ENCODE measurements at regions not wholly inside any gene's neighbourhood (a gene's known extent, or its start where the extent isn't known, plus 50 kb on each side); places are given as distances from the start of the nearest gene placed in this dataset.

DNA sequence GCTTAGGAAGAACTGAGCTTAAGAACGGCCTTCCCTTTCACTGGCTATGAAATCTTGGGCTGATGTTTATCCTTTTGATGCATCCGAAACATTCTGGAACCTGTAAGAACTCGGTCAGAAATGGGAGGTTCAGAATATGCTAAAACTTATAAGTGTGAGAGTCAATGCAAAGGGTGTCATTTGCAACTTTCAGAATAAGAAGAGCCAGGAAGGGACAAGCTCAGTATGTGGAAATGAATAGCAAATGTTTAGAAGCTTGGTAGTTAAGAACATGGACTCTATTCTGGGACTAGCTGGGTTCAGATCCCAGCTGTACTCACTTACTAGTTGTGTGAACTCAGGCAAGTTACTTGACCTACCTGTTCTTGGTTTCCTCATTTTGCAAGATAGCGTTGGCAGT lies 234.1 kb downstream of the OMA1 start:
- DNase-seq, result no peak
- ATAC-seq (replicated peaks), result no peak
- Mint-ChIP-seq H3K9me3 (no peaks in the 10 kb centered on the region), H3K4me3 (no peak overlapping the region), H3K27ac (no peak overlapping the region), H3K36me3 (peaks cover 0 to 4% of the 10 kb centered on the region in 2 donors), H3K27me3 (no peaks in the 10 kb centered on the region), H3K4me1 (no peaks in the 10 kb centered on the region)

DNA sequence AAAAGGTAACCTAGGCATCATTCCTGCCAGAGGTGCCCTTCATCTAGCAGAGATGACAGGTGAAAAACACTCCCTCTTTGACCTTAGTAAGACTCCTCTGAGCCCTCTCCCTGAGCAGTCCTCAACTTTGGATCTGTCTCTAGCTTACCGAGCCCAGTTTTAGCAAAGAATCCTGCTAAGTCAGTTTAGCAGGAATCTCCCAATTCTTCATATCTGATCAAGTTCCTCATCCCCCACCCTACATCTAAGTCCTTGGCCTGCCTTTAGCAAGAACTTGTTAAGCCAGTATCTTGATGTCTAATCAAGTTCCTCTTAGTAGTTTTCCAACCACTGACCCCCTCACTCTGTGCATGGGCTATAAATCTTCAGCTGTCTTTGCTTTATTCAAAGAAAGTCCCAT lies 235.6 kb downstream of the OMA1 start:
- no peak for ATAC-seq (replicated peaks)
- H3K27ac Mint-ChIP-seq, result no peak overlapping the region
- H3K36me3 Mint-ChIP-seq, result peaks cover 0 to 4% of the 10 kb centered on the region in 2 donors
- no peaks in the 10 kb centered on the region for H3K4me1 Mint-ChIP-seq
- H3K4me3 Mint-ChIP-seq, result no peak overlapping the region
- H3K9me3 Mint-ChIP-seq, result no peaks in the 10 kb centered on the region
- no peak for DNase-seq
- H3K27me3 Mint-ChIP-seq, result no peaks in the 10 kb centered on the region

DNA sequence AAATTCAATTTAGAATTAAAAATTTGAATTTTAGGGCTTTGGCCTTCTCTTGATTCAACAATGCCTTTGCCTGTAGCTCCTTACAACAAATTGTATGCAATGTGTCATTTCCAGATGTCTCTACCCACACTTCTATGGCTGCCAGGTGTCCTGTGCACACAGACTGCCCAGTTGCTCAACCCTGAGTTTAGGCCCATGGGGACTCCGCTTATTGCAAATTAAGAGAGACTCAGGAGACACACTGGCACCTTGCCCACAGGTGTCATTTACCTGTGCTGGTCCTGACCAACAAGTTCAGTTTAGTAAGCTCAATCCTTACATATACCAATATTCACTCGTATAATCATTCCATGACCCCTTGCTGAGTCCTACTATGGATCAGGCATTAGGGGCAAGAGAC lies 236.1 kb downstream of the OMA1 start:
- no peaks in the 10 kb centered on the region for H3K4me1 Mint-ChIP-seq
- no peak overlapping the region for H3K27ac Mint-ChIP-seq
- H3K4me3 Mint-ChIP-seq, result no peak overlapping the region
- no peak for DNase-seq
- peaks cover 0 to 4% of the 10 kb centered on the region in 2 donors for H3K36me3 Mint-ChIP-seq
- no peak for ATAC-seq (replicated peaks)
- no peaks in the 10 kb centered on the region for H3K27me3 Mint-ChIP-seq
- H3K9me3 Mint-ChIP-seq, result no peaks in the 10 kb centered on the region

DNA sequence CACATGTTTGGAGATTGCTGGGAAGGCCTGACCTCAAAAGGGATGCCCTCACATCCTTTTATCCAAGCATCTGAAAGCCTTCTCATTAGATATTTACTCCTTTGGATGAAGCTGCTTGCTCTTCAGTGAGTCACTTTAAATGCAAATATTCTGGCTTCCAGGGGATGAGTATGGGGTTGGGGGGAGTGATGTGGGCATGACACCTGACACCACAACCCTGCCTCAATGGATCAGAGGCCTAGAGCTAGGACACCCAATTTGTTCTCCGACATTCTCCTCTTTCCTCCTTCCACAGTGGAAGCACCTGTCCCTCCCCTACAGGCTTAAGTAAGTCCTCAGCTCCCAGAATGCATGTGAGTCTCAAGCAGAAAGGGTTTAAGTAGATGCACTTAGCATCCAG lies 238.3 kb downstream of the OMA1 start:
- no peaks in the 10 kb centered on the region for H3K4me1 Mint-ChIP-seq
- H3K36me3 Mint-ChIP-seq, result no peaks in the 10 kb centered on the region
- no peaks in the 10 kb centered on the region for H3K27me3 Mint-ChIP-seq
- no peak for ATAC-seq (replicated peaks)
- no peaks in the 10 kb centered on the region for H3K9me3 Mint-ChIP-seq
- no peak for DNase-seq
- H3K27ac Mint-ChIP-seq, result no peak overlapping the region
- no peak overlapping the region for H3K4me3 Mint-ChIP-seq

DNA sequence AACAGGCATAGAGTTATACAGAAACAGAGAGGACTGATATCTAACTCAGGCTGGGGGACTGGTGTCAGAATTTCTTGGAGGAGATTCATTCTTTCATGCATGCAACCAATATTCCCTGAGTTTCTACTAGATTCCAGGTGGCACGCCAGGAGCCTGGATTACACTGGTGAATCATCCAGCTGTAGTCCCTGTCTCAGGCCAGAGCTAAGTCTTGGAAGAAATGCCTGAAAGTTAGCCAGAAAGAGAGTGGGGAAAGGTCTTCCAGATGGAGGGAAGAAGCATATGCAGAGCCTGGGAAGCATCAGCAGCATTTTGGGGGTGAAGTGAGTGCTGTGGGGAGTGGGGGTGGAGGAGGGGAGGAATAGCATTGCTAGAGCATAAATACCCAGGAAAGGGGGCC lies 239.1 kb downstream of the OMA1 start:
- Mint-ChIP-seq H3K9me3 (no peaks in the 10 kb centered on the region), H3K27me3 (no peaks in the 10 kb centered on the region), H3K27ac (no peak overlapping the region), H3K36me3 (no peaks in the 10 kb centered on the region), H3K4me1 (no peaks in the 10 kb centered on the region), H3K4me3 (no peak overlapping the region)
- ATAC-seq (replicated peaks) (no peak), DNase-seq (no peak)

DNA sequence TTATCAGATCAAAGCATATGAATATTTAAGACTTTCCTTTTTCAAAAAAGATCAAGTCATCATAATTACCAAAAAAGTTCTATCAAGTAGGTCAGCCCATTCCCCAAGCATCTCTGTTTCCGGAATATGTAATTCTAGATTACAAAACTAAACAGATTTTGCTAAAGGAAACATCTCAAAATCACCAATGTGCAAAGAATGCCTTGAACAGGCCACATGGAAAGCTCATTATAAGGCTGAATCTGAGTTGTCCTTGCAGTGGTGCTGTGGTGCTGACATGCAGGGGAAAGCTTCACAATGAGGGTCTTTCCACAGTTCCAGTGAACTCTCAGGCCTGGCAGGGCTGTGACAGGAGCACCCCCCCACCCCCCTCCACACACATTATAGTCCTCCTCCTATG lies 240.9 kb downstream of the OMA1 start:
- Mint-ChIP-seq H3K9me3 (peaks cover 0 to 3% of the 10 kb centered on the region in 2 donors), H3K4me1 (no peaks in the 10 kb centered on the region), H3K4me3 (no peak overlapping the region), H3K36me3 (peaks cover 0 to 2% of the 10 kb centered on the region in 2 donors), H3K27ac (no peak overlapping the region), H3K27me3 (no peaks in the 10 kb centered on the region)
- DNase-seq, result no peak
- ATAC-seq (replicated peaks), result no peak

DNA sequence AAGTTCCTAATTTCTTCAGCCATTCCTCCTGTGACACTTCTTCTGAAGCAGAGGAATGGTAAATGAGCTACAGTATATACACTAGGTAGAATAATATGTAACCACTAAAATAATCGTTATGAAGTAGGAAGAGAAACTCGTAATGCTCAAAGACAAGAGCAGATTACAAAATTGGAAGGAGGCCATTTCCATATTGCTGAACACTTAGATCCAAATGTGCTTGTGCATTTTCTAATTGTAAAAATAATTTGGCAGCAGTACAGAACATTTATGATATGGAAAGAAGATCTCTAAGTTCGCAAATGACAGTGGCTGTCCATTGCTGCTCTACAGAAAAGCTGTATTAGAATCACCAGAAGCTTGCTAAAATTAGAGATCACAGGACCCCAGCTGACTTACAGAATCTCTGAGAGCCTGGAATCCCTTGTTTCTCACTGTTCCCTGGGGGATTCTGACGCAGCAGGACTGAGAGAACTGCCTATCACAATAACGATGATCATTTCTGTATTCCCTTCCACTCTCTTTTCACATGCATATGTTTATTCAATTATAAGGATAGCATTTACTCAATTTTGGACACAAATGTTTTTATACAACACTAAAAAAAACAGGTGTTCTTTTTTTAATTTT lies 242.1 kb downstream of the OMA1 start:
- no peaks in the 10 kb centered on the region for H3K27me3 Mint-ChIP-seq
- ATAC-seq (replicated peaks), result no peak
- H3K4me1 Mint-ChIP-seq, result peaks cover 0 to 1% of the 10 kb centered on the region in 2 donors
- H3K9me3 Mint-ChIP-seq, result peaks cover 0 to 4% of the 10 kb centered on the region in 2 donors
- no peak overlapping the region for H3K27ac Mint-ChIP-seq
- DNase-seq, result no peak
- H3K4me3 Mint-ChIP-seq, result no peak overlapping the region
- peaks cover 0 to 2% of the 10 kb centered on the region in 2 donors for H3K36me3 Mint-ChIP-seq

DNA sequence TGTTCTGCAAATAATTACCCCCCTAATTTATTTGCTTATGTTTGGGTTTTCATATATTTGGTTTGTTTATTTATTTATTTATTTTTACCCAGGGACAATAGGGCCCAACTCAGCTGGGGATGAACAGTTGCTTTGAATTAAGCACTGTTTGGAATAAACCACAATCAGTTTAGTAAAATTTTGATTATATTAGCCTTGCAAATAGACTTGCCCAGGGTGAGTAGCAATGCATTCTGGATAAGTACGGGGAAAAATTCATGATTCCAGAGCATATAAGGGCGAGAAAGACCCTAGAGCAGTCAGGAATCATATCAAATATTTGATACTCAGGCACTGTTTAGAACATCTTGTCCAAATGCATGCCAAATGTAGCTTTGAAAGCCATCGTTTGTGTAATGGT lies 242.7 kb downstream of the OMA1 start:
- Mint-ChIP-seq H3K36me3 (peaks cover 0 to 2% of the 10 kb centered on the region in 2 donors), H3K27me3 (no peaks in the 10 kb centered on the region), H3K4me3 (no peak overlapping the region), H3K4me1 (peaks cover 0 to 1% of the 10 kb centered on the region in 2 donors), H3K9me3 (peaks cover 0 to 4% of the 10 kb centered on the region in 2 donors), H3K27ac (no peak overlapping the region)
- no peak for ATAC-seq (replicated peaks)
- DNase-seq, result no peak

DNA sequence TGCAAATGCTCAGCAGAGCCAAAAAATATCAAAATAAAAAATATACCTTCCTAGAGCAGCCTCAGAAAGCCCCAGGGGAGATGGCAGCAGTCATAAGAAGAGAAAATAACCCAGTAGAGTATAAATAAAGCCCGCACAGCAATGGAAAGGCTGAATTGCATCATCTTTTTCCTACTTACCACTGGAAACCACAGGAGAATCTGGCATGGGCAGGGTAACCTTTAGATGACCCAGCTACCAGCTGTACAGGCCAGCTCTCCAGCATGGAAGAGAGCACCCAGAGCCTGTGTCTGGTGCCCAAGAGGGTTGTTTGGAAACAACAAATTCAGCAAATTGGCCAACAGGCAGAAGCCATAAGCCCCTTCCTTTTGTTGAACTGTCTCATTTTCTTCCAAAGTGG lies 253.1 kb downstream of the OMA1 start:
- no peak overlapping the region for H3K4me3 Mint-ChIP-seq
- no peaks in the 10 kb centered on the region for H3K27me3 Mint-ChIP-seq
- H3K4me1 Mint-ChIP-seq, result no peaks in the 10 kb centered on the region
- ATAC-seq (replicated peaks), result no peak
- H3K36me3 Mint-ChIP-seq, result peaks cover 3 to 8% of the 10 kb centered on the region in 2 donors
- no peak for DNase-seq
- no peak overlapping the region for H3K27ac Mint-ChIP-seq
- no peaks in the 10 kb centered on the region for H3K9me3 Mint-ChIP-seq

DNA sequence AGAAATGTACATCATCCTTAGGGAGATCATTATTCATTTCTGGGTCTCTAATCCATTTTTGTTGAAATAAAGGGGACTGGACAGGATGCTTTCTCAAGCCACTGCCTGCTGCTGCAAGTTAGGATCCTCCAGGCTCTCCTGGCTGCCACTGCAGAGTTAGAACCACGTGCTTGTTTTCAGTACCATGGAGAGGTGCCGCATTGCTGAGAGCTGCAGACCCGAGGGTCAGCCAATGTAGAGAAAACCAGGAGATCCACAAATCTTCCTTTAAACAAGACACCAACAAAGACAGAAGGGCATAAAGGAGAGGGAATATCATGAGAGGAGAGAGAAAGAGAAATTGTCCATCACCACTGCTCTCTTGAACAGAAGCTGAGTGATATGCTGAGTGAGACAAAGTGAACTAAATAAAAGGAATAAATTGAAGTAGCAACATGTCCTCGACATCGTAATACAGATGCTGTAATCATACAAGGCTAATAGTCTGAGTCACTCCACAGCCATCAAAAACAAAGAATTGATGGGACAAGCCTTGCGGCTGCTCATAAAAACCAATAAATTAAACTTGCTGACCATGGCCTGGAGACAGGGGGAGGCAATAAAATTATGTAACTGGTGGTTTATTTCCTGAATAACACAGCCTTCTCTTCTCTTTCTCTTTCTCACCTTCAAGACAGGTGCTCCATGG lies 255.7 kb downstream of the OMA1 start:
- H3K27me3 Mint-ChIP-seq, result no peaks in the 10 kb centered on the region
- peaks cover 3 to 7% of the 10 kb centered on the region in 2 donors for H3K9me3 Mint-ChIP-seq
- no peak overlapping the region for H3K27ac Mint-ChIP-seq

DNA sequence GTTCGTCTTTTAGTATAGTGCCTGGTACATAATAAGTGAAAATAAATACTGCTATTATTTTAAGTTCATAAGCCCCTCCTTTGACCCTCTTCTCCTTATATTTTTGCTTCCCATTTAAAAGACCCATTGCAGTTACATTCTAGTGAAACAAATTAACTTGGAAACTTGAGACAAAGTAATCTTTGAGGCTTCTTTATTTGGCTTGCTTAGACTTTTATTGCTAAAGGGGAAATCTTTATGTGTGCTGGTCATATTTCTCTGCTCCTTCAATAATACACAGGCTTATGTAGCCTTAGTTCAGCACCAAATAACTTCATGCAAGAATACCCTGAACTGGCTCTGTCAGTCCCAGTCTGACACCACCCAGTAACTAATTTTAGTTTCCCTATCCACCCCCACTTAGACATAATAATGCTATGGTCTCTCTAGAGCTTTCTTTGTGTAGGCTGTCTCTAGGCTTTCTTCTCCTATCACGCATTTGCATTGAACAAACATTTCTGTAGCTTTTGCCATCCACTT lies 257.8 kb downstream of the OMA1 start:
- H3K9me3 Mint-ChIP-seq, result peaks cover 3 to 7% of the 10 kb centered on the region in 2 donors
- H3K27me3 Mint-ChIP-seq, result no peaks in the 10 kb centered on the region
- H3K4me3 Mint-ChIP-seq, result no peak overlapping the region
- no peak overlapping the region for H3K27ac Mint-ChIP-seq
- no peak for ATAC-seq (replicated peaks)
- H3K4me1 Mint-ChIP-seq, result no peaks in the 10 kb centered on the region
- DNase-seq, result no peak
- H3K36me3 Mint-ChIP-seq, result peaks cover 11 to 19% of the 10 kb centered on the region in 2 donors

More for the DNA sequence above, 255.7 kb downstream of the OMA1 start:
- DNase-seq (no peak), ATAC-seq (replicated peaks) (no peak)
- no peak overlapping the region for H3K4me3 Mint-ChIP-seq
- peaks cover 9 to 19% of the 10 kb centered on the region in 2 donors for H3K36me3 Mint-ChIP-seq
- H3K4me1 Mint-ChIP-seq, result no peaks in the 10 kb centered on the region

DNA sequence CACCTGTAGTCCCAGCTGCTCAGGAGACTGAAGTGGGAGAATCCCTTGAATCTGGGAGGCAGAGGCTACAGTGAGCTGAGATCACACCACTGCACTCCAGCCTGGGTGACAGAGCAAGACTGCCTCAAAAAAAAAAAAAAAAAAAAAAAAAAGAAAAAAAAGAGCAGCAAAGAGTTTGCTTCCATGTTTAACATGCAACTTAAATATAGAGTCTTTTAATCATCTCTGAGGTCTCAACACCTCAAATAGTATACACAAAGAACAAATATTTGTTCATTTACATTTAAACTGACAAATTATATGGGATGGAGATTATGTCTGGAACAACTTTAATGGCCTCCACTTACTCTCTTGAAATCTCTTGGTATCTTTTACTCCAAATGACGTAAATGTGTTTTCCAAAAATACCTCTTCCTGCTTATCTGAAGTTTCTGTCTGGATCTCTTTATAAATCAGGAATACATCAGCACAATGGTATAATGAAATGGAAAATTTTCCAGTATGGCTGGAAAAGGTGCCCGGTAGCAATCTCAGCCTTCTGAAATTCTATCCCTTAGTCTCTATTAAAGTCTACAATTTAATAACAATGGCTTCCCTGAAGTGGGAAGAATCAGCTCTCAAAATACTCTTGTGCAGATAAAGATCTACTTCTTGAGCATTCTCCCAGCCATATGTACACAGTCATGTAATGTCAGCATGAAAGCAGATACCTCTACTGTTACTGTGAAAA lies 258.5 kb downstream of the OMA1 start:
- Mint-ChIP-seq H3K4me3 (no peak overlapping the region), H3K36me3 (peaks cover 11 to 19% of the 10 kb centered on the region in 2 donors), H3K27ac (no peak overlapping the region), H3K4me1 (no peaks in the 10 kb centered on the region), H3K9me3 (peaks cover 3 to 7% of the 10 kb centered on the region in 2 donors), H3K27me3 (no peaks in the 10 kb centered on the region)
- ATAC-seq (replicated peaks), result no peak
- DNase-seq, result no peak

DNA sequence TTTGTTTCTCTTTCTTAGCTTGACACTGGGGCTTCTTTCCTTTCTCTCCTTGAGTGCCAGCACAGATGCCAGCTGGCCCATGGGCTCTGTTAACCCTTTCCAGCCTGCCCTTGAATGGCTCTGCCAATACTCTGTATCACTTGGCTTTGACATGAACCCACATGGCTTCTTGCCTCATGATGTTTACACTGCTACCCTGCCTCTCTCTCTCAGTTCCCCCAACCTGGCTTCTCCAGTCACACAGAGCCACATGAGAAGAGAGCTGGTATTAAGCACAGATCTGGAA lies 262.4 kb downstream of the OMA1 start:
- Mint-ChIP-seq H3K9me3 (peaks cover 3 to 7% of the 10 kb centered on the region in 2 donors), H3K27me3 (no peaks in the 10 kb centered on the region), H3K4me1 (no peaks in the 10 kb centered on the region), H3K27ac (no peak overlapping the region), H3K36me3 (peaks cover 7 to 11% of the 10 kb centered on the region in 2 donors), H3K4me3 (no peak overlapping the region)
- DNase-seq, result no peak
- ATAC-seq (replicated peaks), result no peak

DNA sequence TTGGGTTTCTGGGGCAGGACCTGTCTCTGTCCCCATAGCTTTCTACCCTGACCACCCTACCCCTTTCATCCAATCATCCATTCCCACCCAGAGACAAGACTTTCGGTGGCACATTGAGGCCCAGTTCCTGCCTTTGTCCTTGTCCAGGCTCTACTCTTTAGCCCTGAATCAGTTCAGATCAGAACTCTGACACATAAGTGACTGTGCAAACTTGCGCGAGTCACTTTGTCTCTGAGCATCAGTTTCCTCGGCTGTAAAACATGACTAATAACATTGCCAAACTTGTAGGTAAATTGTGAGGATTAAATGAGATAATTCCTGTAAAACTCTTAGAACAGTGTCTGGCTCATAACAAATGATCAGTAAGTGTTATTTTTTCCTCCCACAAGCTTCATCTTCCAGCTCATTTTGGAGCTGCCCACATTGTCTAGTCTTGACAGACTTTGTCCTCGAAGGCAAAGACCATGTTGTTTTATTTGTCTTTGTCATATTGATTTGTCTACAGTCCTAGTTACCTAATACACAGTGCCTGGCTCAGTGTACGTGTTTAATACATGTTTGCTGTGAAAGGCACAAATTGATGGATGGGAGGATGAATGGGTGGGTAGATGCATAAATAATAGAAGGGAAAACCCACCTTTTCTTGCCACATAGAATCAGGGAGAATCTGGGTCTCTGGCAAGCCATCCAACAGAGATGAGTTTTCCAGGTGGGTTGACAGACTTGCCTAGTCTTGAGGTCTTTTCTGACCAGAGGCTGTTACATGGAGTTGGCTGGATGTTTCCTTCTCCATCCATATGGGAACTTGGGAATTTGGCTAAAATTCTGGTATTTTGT lies 262.9 kb downstream of the OMA1 start:
- DNase-seq, result no peak
- Mint-ChIP-seq H3K27me3 (no peaks in the 10 kb centered on the region), H3K27ac (no peak overlapping the region), H3K36me3 (peaks cover 7 to 11% of the 10 kb centered on the region in 2 donors), H3K9me3 (peaks cover 3 to 7% of the 10 kb centered on the region in 2 donors), H3K4me3 (no peak overlapping the region), H3K4me1 (no peaks in the 10 kb centered on the region)
- ATAC-seq (replicated peaks), result no peak
